GM23338 (cell line): ENCODE measurements at regions not wholly inside any gene's neighbourhood (a gene's known extent, or its start where the extent isn't known, plus 50 kb on each side); places are given as distances from the start of the nearest gene placed in this dataset.

Experiments used
- ATAC-seq: fragments of 200-7000 bp; cut with Tn5 transposase; 3 replicates; pipeline ENCODE4 v1.9.1; 2020
- DNase-seq: peaks from one replicate; pipeline ENCODE4 v3.0.0-alpha.2; 2015; ENCODE audit warnings: low spot score
- H2AFZ ChIP-seq: fragments of 200-600 bp; sonication (generic); 2 replicates; pipeline ENCODE4 v1.8.0; 2016; ENCODE audit warnings: antibody characterized with exemption, mild to moderate bottlenecking, moderate library complexity
- H3F3A ChIP-seq: fragments of 200-600 bp; sonication (generic); replicated peaks from 2 replicates; pipeline ENCODE4 v1.8.0; 2017; ENCODE audit warnings: antibody characterized with exemption, mixed run types, low read depth
- H3K27ac ChIP-seq: fragments of 200-600 bp; sonication (generic); 2 replicates; pipeline ENCODE4 v1.6.1; 2016; ENCODE audit warnings: low read depth
- H3K27me3 ChIP-seq: fragments of 200-600 bp; sonication (generic); 2 replicates; pipeline ENCODE4 v1.8.0; 2016; ENCODE audit warnings: mild to moderate bottlenecking, mixed run types, moderate library complexity; ENCODE audit not compliant: insufficient read depth
- H3K36me3 ChIP-seq: fragments of 200-600 bp; sonication (generic); 2 replicates; pipeline ENCODE4 v1.8.0; 2016; ENCODE audit warnings: mild to moderate bottlenecking; ENCODE audit not compliant: insufficient read depth
- H3K4me1 ChIP-seq: fragments of 200-600 bp; sonication (generic); 2 replicates; pipeline ENCODE4 v1.8.0; 2016; ENCODE audit warnings: mild to moderate bottlenecking, moderate library complexity; ENCODE audit not compliant: insufficient read depth
- H3K4me2 ChIP-seq: fragments of 200-600 bp; sonication (generic); 2 replicates; pipeline ENCODE4 v1.7.1; 2017; ENCODE audit warnings: mixed run types
- H3K4me3 ChIP-seq: fragments of 200-600 bp; sonication (generic); 2 replicates; pipeline ENCODE4 v1.6.1; 2016; ENCODE audit warnings: mixed run types
- H3K79me2 ChIP-seq: fragments of 200-600 bp; sonication (generic); replicated peaks from 2 replicates; pipeline ENCODE4 v1.8.0; 2017; ENCODE audit warnings: mild to moderate bottlenecking; ENCODE audit not compliant: insufficient read depth
- H3K9me2 ChIP-seq: fragments of 200-600 bp; sonication (generic); 2 replicates; pipeline ENCODE4 v1.8.0; 2017; ENCODE audit not compliant: insufficient read depth
- H4K20me1 ChIP-seq: fragments of 200-600 bp; sonication (generic); replicated peaks from 2 replicates; pipeline ENCODE4 v1.8.0; 2017; ENCODE audit warnings: mild to moderate bottlenecking; ENCODE audit not compliant: insufficient read depth
- H3K27ac Mint-ChIP-seq: 2 replicates; pipeline ENCODE4 v1.8.0; 2020; ENCODE audit warnings: inconsistent platforms, mild to moderate bottlenecking, moderate library complexity, mixed read lengths
- H3K27me3 Mint-ChIP-seq: 3 replicates; pipeline ENCODE4 v1.8.0; 2022; ENCODE audit warnings: low read depth, mild to moderate bottlenecking, moderate library complexity, mixed read lengths, inconsistent platforms; ENCODE audit not compliant: insufficient read depth, poor library complexity
- H3K36me3 Mint-ChIP-seq: 3 replicates; pipeline ENCODE4 v1.8.0; 2021; ENCODE audit warnings: low read depth, mild to moderate bottlenecking, inconsistent platforms, moderate library complexity, mixed read lengths
- H3K4me1 Mint-ChIP-seq: 3 replicates; pipeline ENCODE4 v1.8.0; 2020; ENCODE audit warnings: mild to moderate bottlenecking, inconsistent platforms, mixed read lengths
- H3K4me3 Mint-ChIP-seq: 3 replicates; pipeline ENCODE4 v1.8.0; 2021; ENCODE audit warnings: moderate library complexity, mild to moderate bottlenecking, inconsistent platforms, mixed read lengths
- H3K9me3 Mint-ChIP-seq: 3 replicates; pipeline ENCODE4 v1.8.0; 2020; ENCODE audit warnings: moderate library complexity, mild to moderate bottlenecking, inconsistent platforms, mixed read lengths
- CREB1 ChIP-seq: fragments of 250-450 bp; sonication (Bioruptor Pico); IDR thresholded peaks from 2 replicates; pipeline ENCODE4 v1.5.0; 2020; ENCODE audit warnings: low read depth, mild to moderate bottlenecking, moderate library complexity
- CTCF ChIP-seq, 2 experiments: fragments of 200-600 bp in 1 of 2; sonication (generic) in 1 of 2; conservative IDR thresholded peaks; 2 replicates each; pipeline versions ENCODE4 v1.5.1 to v1.6.1; 2016 to 2017; ENCODE audit warnings: antibody characterized with exemption in 2 of 2, low read depth in 2 of 2, mild to moderate bottlenecking in 2 of 2, moderate library complexity in 1 of 2
- EZH2phosphoT487 ChIP-seq: fragments of 200-600 bp; sonication (generic); IDR thresholded peaks from one replicate; pipeline ENCODE4 v1.8.1; 2018; ENCODE audit warnings: antibody characterized with exemption; ENCODE audit not compliant: unreplicated experiment
- JUNB ChIP-seq: IDR thresholded peaks from one replicate; pipeline ENCODE4 v1.6.1; 2016; ENCODE audit warnings: antibody characterized with exemption; ENCODE audit not compliant: unreplicated experiment
- NANOG ChIP-seq: IDR thresholded peaks from 2 replicates; pipeline ENCODE4 v1.6.1; 2016; ENCODE audit warnings: antibody characterized with exemption, borderline replicate concordance
- POLR2AphosphoS5 ChIP-seq: IDR thresholded peaks from 2 replicates; pipeline ENCODE4 v1.6.1; 2016; ENCODE audit warnings: antibody characterized with exemption, low read depth
- ZNF331 ChIP-seq: fragments of 250-450 bp; sonication (Bioruptor Pico); IDR thresholded peaks from 2 replicates; pipeline ENCODE4 v1.5.0; 2020; ENCODE audit warnings: low read depth, mild to moderate bottlenecking, moderate library complexity
- ZNF462 ChIP-seq: fragments of 250-450 bp; sonication (Bioruptor Pico); IDR thresholded peaks from 2 replicates; pipeline ENCODE4 v1.5.0; 2020; ENCODE audit warnings: mild to moderate bottlenecking, moderate library complexity

GRCh38 chr9:26221290-26221689 is 543.0 kb upstream of the TUSC1 start:
- H3K79me2 ChIP-seq: no peaks in the 10 kb centered on the region

More at GRCh38 chr9:26221290-26221689, 543.0 kb upstream of the TUSC1 start:
- Histone ChIP-seq H3K4me2 (no peak overlapping the region), H2AFZ (no peak overlapping the region), H3K27ac (no peak overlapping the region), H3K4me1 (no peaks in the 10 kb centered on the region), H3K4me3 (no peak overlapping the region), H3F3A (no peaks in the 10 kb centered on the region), H3K36me3 (no peaks in the 10 kb centered on the region), H3K27me3 (no peaks in the 10 kb centered on the region), H4K20me1 (no peaks in the 10 kb centered on the region), H3K9me2 (no peaks in the 10 kb centered on the region)
- no peaks in the 10 kb centered on the region for H3K27me3 Mint-ChIP-seq
- ATAC-seq (no peak), DNase-seq (no peak)
- TF ChIP-seq ZNF331 (CRISPR knock-in tag): no peak
- no peak for TF ChIP-seq EZH2phosphoT487
- no peak for TF ChIP-seq CTCF (conservative IDR thresholded peaks at IDR 0.05; ENCODE audit: low read depth in 2 of 2)
- no peak for TF ChIP-seq POLR2AphosphoS5
- TF ChIP-seq CREB1 (CRISPR knock-in tag): no peak
- TF ChIP-seq JUNB: no peak
- TF ChIP-seq NANOG: no peak
- no peak for TF ChIP-seq ZNF462 (CRISPR knock-in tag)
- H3K4me1 Mint-ChIP-seq: peaks cover 3% of the 10 kb centered on the region; the same call in 1 of the 3 replicates
- H3K27ac Mint-ChIP-seq: no peak overlapping the region
- H3K9me3 Mint-ChIP-seq: peaks cover 9% of the 10 kb centered on the region
- H3K4me3 Mint-ChIP-seq: no peak overlapping the region
- H3K36me3 Mint-ChIP-seq: peaks cover 9% of the 10 kb centered on the region
